Body of pancreas (tissue), 4 donors: ENCODE measurements at regions not wholly inside any gene's neighbourhood (a gene's known extent, or its start where the extent isn't known, plus 50 kb on each side); places are given as distances from the start of the nearest gene placed in this dataset.

Source experiments
- ATAC-seq: fragments of 150-250 bp; one replicate; pipeline ENCODE4 v1.9.1; 2016
- DNase-seq, 4 donors: peaks; one replicate each; pipeline ENCODE4 v3.0.0-alpha.2; 2019
- H3K27ac ChIP-seq, 4 donors: fragments of 200-600 bp; sonication (generic); 1 replicate in 3 of 4; 2 replicates in 1 of 4; pipeline versions ENCODE4 v1.5.1 to v1.6.1; 2016 to 2019; ENCODE audit warnings: mild to moderate bottlenecking in 1 of 4, mixed read lengths in 1 of 4, moderate library complexity in 1 of 4
- H3K27me3 ChIP-seq, 2 donors: fragments of 200-600 bp; sonication (generic); one replicate each; pipeline ENCODE4 v1.6.0; 2016; ENCODE audit warnings: mild to moderate bottlenecking in 1 of 2
- H3K36me3 ChIP-seq, 2 donors: fragments of 200-600 bp; sonication (generic); replicated peaks in 1 of 2; 2 replicates each; pipeline ENCODE4 v1.5.1; 2016; ENCODE audit warnings: low read depth in 2 of 2; ENCODE audit not compliant: insufficient read depth in 1 of 2
- H3K4me1 ChIP-seq: fragments of 200-600 bp; sonication (generic); one replicate; pipeline ENCODE4 v1.6.0; 2016
- H3K4me3 ChIP-seq, 2 donors: fragments of 200-600 bp; sonication (generic); 1 replicate in 1 of 2; 2 replicates in 1 of 2; pipeline ENCODE4 v1.5.1; 2016 to 2019
- H3K9me3 ChIP-seq, 3 donors: fragments of 200-600 bp; sonication (generic); 1 replicate in 2 of 3; 2 replicates in 1 of 3; pipeline ENCODE4 v1.5.1; 2016
- POLR2A ChIP-seq, 3 donors: fragments of 450-650 bp; IDR thresholded peaks; one replicate each; pipeline ENCODE4 v1.6.1; 2016; ENCODE audit warnings: antibody characterized with exemption in 3 of 3, mild to moderate bottlenecking in 2 of 3
- WGBS, 2 donors: methylation state at CpG; one replicate each; pipeline ENCODE4 v1.1.5; 2017; 5-methylcytosine and 5-hydroxymethylcytosine counted together
- intact Hi-C: fragments of 100-400 bp; cut with DNase I; formaldehyde crosslinking; loops from one replicate; pipeline ENCODE4 v1.15.1; 2023
- TF ChIP-seq, protein P1 (sequence below), 7 experiments: fragments of 450-650 bp in 4 of 7; fragments of 200-600 bp in 3 of 7; sonication (generic) in 3 of 7; IDR thresholded peaks; one replicate each; pipeline ENCODE4 v1.5.1; 2016 to 2019; ENCODE audit warnings: antibody characterized with exemption in 7 of 7

DNA sequence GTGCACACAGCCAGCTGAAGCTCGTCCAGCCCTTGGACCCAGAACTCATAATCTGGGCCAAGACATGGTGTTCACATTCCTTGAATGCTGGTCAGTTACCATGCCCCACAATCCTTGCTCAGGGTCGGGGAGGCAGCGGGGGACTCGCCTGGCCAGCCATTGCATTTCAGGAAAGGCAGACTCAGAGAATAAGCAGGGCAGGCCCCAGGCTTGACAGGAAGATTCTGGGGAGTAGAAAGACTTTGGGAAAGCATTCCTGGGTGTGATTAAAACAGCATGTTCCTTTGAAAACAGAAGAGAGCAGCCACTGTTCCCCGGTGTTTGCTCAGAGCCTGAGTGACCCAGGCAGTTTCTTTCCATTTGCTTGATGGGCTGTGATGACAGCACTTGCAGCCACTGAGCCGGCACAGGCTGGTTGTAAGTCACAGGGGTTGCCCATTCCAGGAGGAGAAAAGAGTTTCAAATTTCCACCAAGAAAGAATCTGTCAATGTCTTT is 473.7 kb downstream of the TYW1 start:
- no peaks in the 10 kb centered on the region for H3K9me3 ChIP-seq
- intact Hi-C loops, result no loop called here
- DNase-seq (peak in 2 of 4 donors; percentile 5 to 20), ATAC-seq (no peak)
- H3K4me3 ChIP-seq, result no peak overlapping the region
- no peaks in the 10 kb centered on the region for H3K36me3 ChIP-seq
- H3K27me3 ChIP-seq, result no peaks in the 10 kb centered on the region
- TF ChIP-seq, protein P1, sequence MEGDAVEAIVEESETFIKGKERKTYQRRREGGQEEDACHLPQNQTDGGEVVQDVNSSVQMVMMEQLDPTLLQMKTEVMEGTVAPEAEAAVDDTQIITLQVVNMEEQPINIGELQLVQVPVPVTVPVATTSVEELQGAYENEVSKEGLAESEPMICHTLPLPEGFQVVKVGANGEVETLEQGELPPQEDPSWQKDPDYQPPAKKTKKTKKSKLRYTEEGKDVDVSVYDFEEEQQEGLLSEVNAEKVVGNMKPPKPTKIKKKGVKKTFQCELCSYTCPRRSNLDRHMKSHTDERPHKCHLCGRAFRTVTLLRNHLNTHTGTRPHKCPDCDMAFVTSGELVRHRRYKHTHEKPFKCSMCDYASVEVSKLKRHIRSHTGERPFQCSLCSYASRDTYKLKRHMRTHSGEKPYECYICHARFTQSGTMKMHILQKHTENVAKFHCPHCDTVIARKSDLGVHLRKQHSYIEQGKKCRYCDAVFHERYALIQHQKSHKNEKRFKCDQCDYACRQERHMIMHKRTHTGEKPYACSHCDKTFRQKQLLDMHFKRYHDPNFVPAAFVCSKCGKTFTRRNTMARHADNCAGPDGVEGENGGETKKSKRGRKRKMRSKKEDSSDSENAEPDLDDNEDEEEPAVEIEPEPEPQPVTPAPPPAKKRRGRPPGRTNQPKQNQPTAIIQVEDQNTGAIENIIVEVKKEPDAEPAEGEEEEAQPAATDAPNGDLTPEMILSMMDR (IDR thresholded peaks at IDR 0.05), result no peak
- no peak for TF ChIP-seq POLR2A (IDR thresholded peaks at IDR 0.05)
- peak overlapping the region in 1 of 4 donors; percentile 27 for H3K27ac ChIP-seq
- WGBS, 2 donors, result 24 to 37% methylated on average over 4 to 6 of the region's 6 CpGs
- H3K4me1 ChIP-seq, result no peaks in the 10 kb centered on the region

DNA sequence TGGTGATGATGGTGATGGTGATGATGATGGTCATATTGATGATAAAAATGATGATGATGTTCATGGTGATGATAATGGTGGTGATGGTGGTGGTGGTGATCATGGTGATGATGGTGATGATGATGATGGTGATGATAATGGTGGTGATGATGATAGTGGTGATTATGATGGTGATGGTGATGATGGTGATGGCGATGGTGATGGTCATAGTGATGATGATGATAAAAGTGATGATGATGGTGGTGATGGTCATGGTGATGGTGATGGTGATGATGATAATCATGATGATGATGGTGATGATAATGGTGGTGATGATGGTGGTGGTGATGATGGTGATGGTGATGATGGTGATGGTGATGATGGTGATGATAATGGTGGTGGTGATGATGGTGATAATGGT is 478.7 kb downstream of the TYW1 start:
- Histone ChIP-seq H3K27me3 (no peaks in the 10 kb centered on the region), H3K36me3 (no peaks in the 10 kb centered on the region), H3K4me1 (no peaks in the 10 kb centered on the region), H3K4me3 (no peak overlapping the region), H3K9me3 (no peaks in the 10 kb centered on the region), H3K27ac (no peak overlapping the region)
- TF ChIP-seq, protein P1 (IDR thresholded peaks at IDR 0.05), result no peak
- no peak for TF ChIP-seq POLR2A (IDR thresholded peaks at IDR 0.05)
- DNase-seq (no peak), ATAC-seq (no peak)
- intact Hi-C loops, result no loop called here
- WGBS, 2 donors, result 92 to 94% methylated on average over 1 of the region's 1 CpG

DNA sequence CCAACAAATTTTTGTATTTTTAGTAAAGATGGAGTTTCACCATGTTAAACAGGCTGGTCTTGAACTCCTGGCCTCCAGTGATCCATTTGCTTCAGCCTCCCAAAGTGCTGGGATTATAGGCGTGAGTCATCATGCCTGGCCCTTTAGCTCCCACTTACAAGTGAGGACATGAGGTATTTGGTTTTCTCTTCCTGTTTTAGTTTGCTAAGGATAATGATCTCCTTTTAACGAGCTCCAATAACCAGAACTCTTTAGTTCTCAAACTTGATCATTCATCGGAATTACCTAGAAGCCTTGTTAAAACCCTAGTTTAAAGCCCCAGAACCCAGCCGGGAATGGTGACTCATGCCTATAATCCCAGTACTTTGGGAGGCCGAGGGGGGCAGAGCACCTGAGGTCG is 481.4 kb downstream of the TYW1 start:
- Histone ChIP-seq H3K9me3 (no peaks in the 10 kb centered on the region), H3K4me3 (no peak overlapping the region), H3K4me1 (no peaks in the 10 kb centered on the region), H3K36me3 (no peaks in the 10 kb centered on the region), H3K27me3 (no peaks in the 10 kb centered on the region), H3K27ac (no peak overlapping the region)
- TF ChIP-seq POLR2A (IDR thresholded peaks at IDR 0.05), result no peak
- TF ChIP-seq, protein P1 (IDR thresholded peaks at IDR 0.05), result no peak
- WGBS, 2 donors, result 71 to 75% methylated on average over 6 of the region's 6 CpGs
- intact Hi-C loops, result no loop called here
- ATAC-seq, result no peak
- DNase-seq, result no peak

DNA sequence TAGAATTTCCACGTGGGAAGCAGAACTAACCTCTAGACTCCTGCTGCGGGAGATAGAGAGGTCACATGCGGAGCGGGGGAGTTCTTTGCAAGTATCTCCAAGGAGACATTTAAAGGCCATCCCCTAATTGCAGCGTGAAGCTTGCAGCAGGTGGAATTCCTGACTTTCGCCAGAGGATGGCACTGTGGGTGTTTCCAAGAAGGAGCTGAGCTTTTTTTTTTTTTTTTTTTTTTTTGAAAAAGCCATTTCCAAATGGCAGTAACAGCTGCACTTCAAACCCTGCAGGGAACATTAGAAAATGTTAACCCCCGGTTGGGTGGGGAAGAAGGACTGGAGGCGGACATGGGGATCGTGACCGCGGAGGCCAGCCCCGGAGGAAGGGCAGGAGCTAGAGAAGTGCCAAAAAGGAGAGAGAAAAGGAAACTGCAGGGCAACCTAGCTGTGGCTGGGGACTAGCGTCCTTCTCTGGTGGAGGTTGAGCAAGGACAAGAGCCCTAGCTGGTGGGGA is 487.7 kb downstream of the TYW1 start:
- Histone ChIP-seq H3K4me3 (no peak overlapping the region), H3K27ac (no peak overlapping the region), H3K27me3 (no peaks in the 10 kb centered on the region), H3K4me1 (no peaks in the 10 kb centered on the region), H3K36me3 (no peaks in the 10 kb centered on the region), H3K9me3 (no peaks in the 10 kb centered on the region)
- intact Hi-C loops, result no loop called here
- WGBS, 2 donors, result 1 to 2% methylated on average over 13 of the region's 13 CpGs
- ATAC-seq (peak; percentile 38), DNase-seq (peak; percentile 63 to 73 (median 68))
- no peak for TF ChIP-seq POLR2A (IDR thresholded peaks at IDR 0.05)
- TF ChIP-seq, protein P1 (IDR thresholded peaks at IDR 0.05), result peak; percentile 50 to 77 (median 60)

DNA sequence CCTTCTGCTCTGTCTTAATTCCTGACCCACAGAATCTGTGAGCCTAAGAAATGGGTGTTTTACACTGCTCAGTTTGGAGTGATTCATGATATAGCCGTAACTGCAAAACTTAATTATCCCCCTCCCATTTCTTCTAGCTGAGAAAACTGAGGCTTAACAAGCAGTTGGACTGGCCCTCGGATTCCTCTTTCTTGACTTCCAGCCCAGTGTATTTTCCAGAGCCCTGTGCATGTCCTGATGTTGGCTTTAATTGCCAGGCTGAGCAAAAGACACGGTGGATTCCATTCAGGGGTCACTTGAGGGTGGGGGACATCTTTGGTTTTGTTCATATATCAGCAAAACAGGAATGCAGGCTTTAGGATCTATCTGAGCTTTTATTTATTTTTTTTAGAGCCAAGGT is 489.8 kb downstream of the TYW1 start:
- 49 to 52% methylated on average over 3 of the region's 3 CpGs for WGBS, 2 donors
- Histone ChIP-seq H3K4me3 (no peak overlapping the region), H3K4me1 (no peaks in the 10 kb centered on the region), H3K27me3 (no peaks in the 10 kb centered on the region), H3K36me3 (no peaks in the 10 kb centered on the region), H3K27ac (no peak overlapping the region), H3K9me3 (no peaks in the 10 kb centered on the region)
- TF ChIP-seq, protein P1 (IDR thresholded peaks at IDR 0.05), result no peak
- TF ChIP-seq POLR2A (IDR thresholded peaks at IDR 0.05), result no peak
- ATAC-seq, result no peak
- DNase-seq, result no peak
- intact Hi-C loops, result no loop called here
